Fibroblast of skin of back (primary cell): ENCODE measurements at regions not wholly inside any gene's neighbourhood (a gene's known extent, or its start where the extent isn't known, plus 50 kb on each side); places are given as distances from the start of the nearest gene placed in this dataset.

Experiments
- DNase-seq: peaks from one replicate; pipeline ENCODE4 v3.0.0-alpha.2; 2013

GRCh38 chr4:176843710-176844109 is 51.0 kb upstream of the VEGFC start:
- peak; percentile 52 for DNase-seq

GRCh38 chr4:176844448-176844847 is 51.7 kb upstream of the VEGFC start:
- DNase-seq = no peak

- DNase-seq = peak; percentile 61
Measured at GRCh38 chr4:176845636-176846035, 52.9 kb upstream of the VEGFC start.

GRCh38 chr4:176849076-176849475 is 56.4 kb upstream of the VEGFC start:
- DNase-seq = no peak

GRCh38 chr4:176850436-176850835 is 57.7 kb upstream of the VEGFC start:
- no peak for DNase-seq

GRCh38 chr4:176856421-176856820 is 63.7 kb upstream of the VEGFC start:
- DNase-seq = no peak

GRCh38 chr4:176858839-176859238 is 66.1 kb upstream of the VEGFC start:
- DNase-seq = no peak

- DNase-seq = no peak
Measured at GRCh38 chr4:176864238-176864637, 71.5 kb upstream of the VEGFC start.

- no peak for DNase-seq
Measured at GRCh38 chr4:176868676-176869075, 76.0 kb upstream of the VEGFC start.

- DNase-seq = no peak
Measured at GRCh38 chr4:176872461-176872860, 79.7 kb upstream of the VEGFC start.

GRCh38 chr4:176874721-176875445 is 82.2 kb upstream of the VEGFC start:
- DNase-seq = peak; percentile 46

GRCh38 chr4:176875446-176875930 is 82.8 kb upstream of the VEGFC start:
- DNase-seq = no peak

- DNase-seq = peak; percentile 15
Measured at GRCh38 chr4:176879380-176880116, 86.8 kb upstream of the VEGFC start.

GRCh38 chr4:176882206-176882605 is 89.5 kb upstream of the VEGFC start:
- no peak for DNase-seq

GRCh38 chr4:176883108-176883550 is 90.4 kb upstream of the VEGFC start:
- no peak for DNase-seq

GRCh38 chr4:176883681-176884418 is 91.1 kb upstream of the VEGFC start:
- DNase-seq = peak; percentile 96

- DNase-seq = peak; percentile 22
Measured at GRCh38 chr4:176885224-176885623, 92.5 kb upstream of the VEGFC start.

- no peak for DNase-seq
Measured at GRCh38 chr4:176886135-176886534, 93.4 kb upstream of the VEGFC start.

GRCh38 chr4:176889776-176890175 is 97.1 kb upstream of the VEGFC start:
- no peak for DNase-seq

GRCh38 chr4:176894498-176894897 is 101.8 kb upstream of the VEGFC start:
- no peak for DNase-seq

- no peak for DNase-seq
Measured at GRCh38 chr4:176896211-176896610, 103.5 kb upstream of the VEGFC start.

- DNase-seq = no peak
Measured at GRCh38 chr4:176897226-176897625, 104.5 kb upstream of the VEGFC start.

- no peak for DNase-seq
Measured at GRCh38 chr4:176898791-176899190, 106.1 kb upstream of the VEGFC start.
